ENCODE measurements at regions not wholly inside any gene's neighbourhood (a gene's known extent, or its start where the extent isn't known, plus 50 kb on each side); places are given as distances from the start of the nearest gene placed in this dataset.

DNA sequence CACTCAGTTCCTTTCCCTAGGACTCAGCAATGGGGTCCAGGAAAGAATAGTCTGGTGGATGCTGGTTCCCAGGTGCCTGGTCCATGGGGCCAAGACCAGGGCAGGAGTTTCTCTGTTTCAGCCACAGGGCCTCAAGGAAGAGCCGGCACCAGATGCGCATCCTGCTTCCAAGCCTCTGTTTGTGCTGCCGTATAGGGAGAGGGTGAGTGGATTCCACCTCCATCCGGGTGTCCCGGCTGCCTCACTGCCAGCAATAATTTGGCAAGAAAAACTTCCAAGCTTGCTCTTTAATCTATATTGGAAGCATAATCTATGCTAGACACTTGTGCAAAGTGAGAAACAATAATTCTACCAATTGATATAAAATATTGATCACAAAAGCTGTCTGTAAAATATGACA, 261.2 kb upstream of the HS6ST1 start:
- Histone ChIP-seq H3K4me2 (ENCODE audit: insufficient read depth, low read length) (no peak overlapping the region), H3K79me2 (ENCODE audit: control insufficient read depth, insufficient read depth, low read length) (no peaks in the 10 kb centered on the region), H3K36me3 (ENCODE audit: control insufficient read depth, insufficient read depth, low read length) (no peaks in the 10 kb centered on the region), H4K20me1 (replicated peaks; ENCODE audit: control insufficient read depth, insufficient read depth, low read length) (no peaks in the 10 kb centered on the region), H3K9me1 (ENCODE audit: control insufficient read depth, insufficient read depth, low read length) (no peaks in the 10 kb centered on the region), H3K9me3 (replicated peaks; ENCODE audit: control insufficient read depth, insufficient read depth, low read depth, low read length) (no peaks in the 10 kb centered on the region), H3K9ac (ENCODE audit: insufficient read depth in 1 of 2, low read depth in 2 of 2, low read length in 2 of 2) (no peak overlapping the region), H3K4me1 (replicated peaks in 1 of 2; ENCODE audit: control insufficient read depth in 2 of 2, insufficient read depth in 2 of 2, low read length in 2 of 2) (no peaks in the 10 kb centered on the region), H3K27ac (ENCODE audit: extremely low read depth, low read depth, low read length) (no peak overlapping the region), H3K27me3 (ENCODE audit: control insufficient read depth in 2 of 2, insufficient read depth in 2 of 2, low read length in 2 of 2) (peaks cover 2 to 34% of the 10 kb centered on the region in 2 experiments), H3K4me3 (no peak overlapping the region), H2AFZ (ENCODE audit: low read depth, low read length) (no peak overlapping the region)
- in situ Hi-C loops (cut with MboI) (no loop called here), intact Hi-C loops (cut with micrococcal nuclease) (no loop called here)
- no peak for FAIRE-seq
- ATAC-seq = no peak
- TF ChIP-seq HNRNPH1 (optimal IDR thresholded peaks at IDR 0.05; ENCODE audit: low read depth, low read length) (no peak), TBL1XR1 (IDR thresholded peaks at IDR 0.05; ENCODE audit: low read length in 2 of 2) (no peak), ZNF23 (CRISPR knock-in tag; IDR thresholded peaks at IDR 0.05) (no peak), ZNF239 (CRISPR knock-in tag; IDR thresholded peaks at IDR 0.05) (no peak), ZFX (CRISPR knock-in tag; IDR thresholded peaks at IDR 0.05) (no peak), ZNF175 (CRISPR knock-in tag; IDR thresholded peaks at IDR 0.05; ENCODE audit: low read depth) (no peak), GTF2F1 (IDR thresholded peaks at IDR 0.05; ENCODE audit: low read depth, low read length) (no peak), NR2C2 (CRISPR knock-in tag; IDR thresholded peaks at IDR 0.05) (no peak), NR2C2 (tag; IDR thresholded peaks at IDR 0.05) (no peak), SETDB1 (IDR thresholded peaks at IDR 0.05; ENCODE audit: low read length) (no peak)
- no TSS peak for BruUV-seq (replicated peaks)
- 2% methylated on average over 5 of the region's 5 CpGs for WGBS (ENCODE audit: insufficient coverage, low coverage, missing lambda C conversion rate)
- DNase-seq (ENCODE audit: extremely low read depth in 1 of 4, low spot score in 3 of 4) = no peak
- POLR2A ChIA-PET = interaction anchor here (0.7 kb wide), 1 partner anchor 16 kb away, joined by 3 read pairs; no protein-coding TSS in a partner anchor
- CTCF ChIA-PET (ENCODE audit: low intra/inter-chr PET ratio) = no interaction called here
